Panc1 (cell line): ENCODE measurements at regions not wholly inside any gene's neighbourhood (a gene's known extent, or its start where the extent isn't known, plus 50 kb on each side); places are given as distances from the start of the nearest gene placed in this dataset.

ENCODE experiments used
- CTCF ChIP-seq: fragments of 450-650 bp; IDR thresholded peaks from 2 replicates; pipeline ENCODE4 v1.5.1; 2017; ENCODE audit warnings: mild to moderate bottlenecking
- POLR2AphosphoS5 ChIP-seq: IDR thresholded peaks from 2 replicates; pipeline ENCODE4 v1.6.1; 2012; ENCODE audit warnings: mild to moderate bottlenecking, low read depth, low read length, moderate library complexity
- SIN3A ChIP-seq: IDR thresholded peaks from 2 replicates; pipeline ENCODE4 v1.6.1; 2012; ENCODE audit warnings: low read depth, mild to moderate bottlenecking, low read length, moderate library complexity, borderline replicate concordance; ENCODE audit not compliant: insufficient read depth
- TCF7L2 ChIP-seq: IDR thresholded peaks from 2 replicates; pipeline ENCODE4 v1.6.1; 2011; ENCODE audit warnings: mild to moderate bottlenecking, low read depth, low read length, inconsistent platforms

DNA sequence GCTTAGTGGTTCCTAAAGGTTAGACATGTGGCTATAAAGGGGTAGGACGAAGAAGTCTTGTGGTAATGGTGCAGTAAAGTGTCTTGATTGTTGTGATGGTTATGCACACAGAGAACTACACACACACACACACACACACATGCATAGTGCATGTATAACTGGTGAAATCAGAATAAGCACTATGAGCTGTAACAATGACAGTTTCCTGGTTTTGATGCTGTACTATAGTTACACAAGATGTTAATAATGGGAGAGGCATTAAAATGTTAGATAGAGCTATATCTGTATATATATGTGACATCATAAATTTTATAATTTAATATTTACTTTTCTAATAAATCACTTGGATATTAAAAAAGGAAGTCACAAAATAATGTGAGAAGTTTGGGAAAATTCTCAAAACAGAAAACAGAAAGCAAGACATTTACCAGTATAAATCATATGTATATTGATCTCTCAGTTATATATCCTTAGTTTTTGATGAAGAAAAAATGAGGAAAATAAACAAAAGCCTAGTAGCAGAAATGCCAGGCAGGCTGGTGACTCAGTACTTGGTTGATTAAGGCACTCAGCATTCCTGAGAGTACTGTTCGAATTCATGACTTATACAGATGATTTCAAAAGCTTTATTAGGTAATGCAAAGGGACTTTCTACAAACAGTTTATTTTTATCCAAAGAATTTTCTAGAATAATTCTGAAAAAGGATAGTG is 350.5 kb upstream of the DAB2 start:
- TF ChIP-seq CTCF = no peak
- TF ChIP-seq TCF7L2 = no peak
- TF ChIP-seq SIN3A = no peak
- no peak for TF ChIP-seq POLR2AphosphoS5
